H9 (cell line): ENCODE measurements at regions not wholly inside any gene's neighbourhood (a gene's known extent, or its start where the extent isn't known, plus 50 kb on each side); places are given as distances from the start of the nearest gene placed in this dataset.

Experiments used
- DNase-seq: peaks from one replicate; pipeline ENCODE4 v3.0.0-alpha.2; 2017
- H2AFZ ChIP-seq: one replicate; pipeline ENCODE4 v1.6.1; 2013; ENCODE audit warnings: mild to moderate bottlenecking, low read length, control low read depth, moderate library complexity
- H2AK5ac ChIP-seq: 2 replicates; pipeline ENCODE4 v1.6.1; 2013; ENCODE audit warnings: low read length, control low read depth, mixed read lengths; ENCODE audit not compliant: insufficient read length
- H2BK120ac ChIP-seq: one replicate; pipeline ENCODE4 v1.6.1; 2013; ENCODE audit warnings: low read depth, mild to moderate bottlenecking, low read length, control low read depth, inconsistent platforms; ENCODE audit not compliant: poor library complexity, severe bottlenecking
- H2BK12ac ChIP-seq: 2 replicates; pipeline ENCODE4 v1.6.1; 2013; ENCODE audit warnings: low read length, control low read depth, mixed read lengths, low read depth; ENCODE audit not compliant: insufficient read length
- H2BK15ac ChIP-seq: 2 replicates; pipeline ENCODE4 v1.6.1; 2013; ENCODE audit warnings: low read depth, low read length, control low read depth
- H2BK20ac ChIP-seq: one replicate; pipeline ENCODE4 v1.6.1; 2013; ENCODE audit warnings: low read depth, mild to moderate bottlenecking, low read length, control low read depth, inconsistent platforms; ENCODE audit not compliant: poor library complexity, severe bottlenecking
- H2BK5ac ChIP-seq: 2 replicates; pipeline ENCODE4 v1.6.1; 2013; ENCODE audit warnings: low read length, control low read depth, mixed read lengths; ENCODE audit not compliant: insufficient read length
- H3K14ac ChIP-seq: 2 replicates; pipeline ENCODE4 v1.6.1; 2013; ENCODE audit warnings: low read length, control low read depth; ENCODE audit not compliant: insufficient read depth
- H3K18ac ChIP-seq: 2 replicates; pipeline ENCODE4 v1.6.1; 2013; ENCODE audit warnings: low read depth, mild to moderate bottlenecking, mixed read lengths, low read length, control low read depth; ENCODE audit not compliant: insufficient read length
- H3K23ac ChIP-seq: 2 replicates; pipeline ENCODE4 v1.6.1; 2013; ENCODE audit warnings: low read length, control low read depth, mixed read lengths, low read depth; ENCODE audit not compliant: insufficient read length
- H3K23me2 ChIP-seq: 2 replicates; pipeline ENCODE4 v1.6.1; 2013; ENCODE audit warnings: low read depth, mild to moderate bottlenecking, mixed read lengths, low read length, control low read depth; ENCODE audit not compliant: insufficient read length, poor library complexity, severe bottlenecking
- H3K27ac ChIP-seq: 2 replicates; pipeline ENCODE4 v1.5.1; 2013; ENCODE audit warnings: low read length, control low read depth, mixed read lengths, low read depth; ENCODE audit not compliant: insufficient read length
- H3K27me3 ChIP-seq: 2 replicates; pipeline ENCODE4 v1.6.1; 2013; ENCODE audit warnings: low read length, control low read depth, inconsistent platforms; ENCODE audit not compliant: insufficient read depth
- H3K4ac ChIP-seq: 2 replicates; pipeline ENCODE4 v1.6.1; 2013; ENCODE audit warnings: low read depth, mild to moderate bottlenecking, control low read depth, inconsistent platforms, low read length, moderate library complexity
- H3K4me1 ChIP-seq: 2 replicates; pipeline ENCODE4 v1.6.1; 2013; ENCODE audit warnings: low read length, control low read depth, inconsistent platforms; ENCODE audit not compliant: insufficient read depth
- H3K4me2 ChIP-seq: 2 replicates; pipeline ENCODE4 v1.6.1; 2013; ENCODE audit warnings: low read length, control low read depth, mixed read lengths; ENCODE audit not compliant: insufficient read length, insufficient read depth
- H3K56ac ChIP-seq: 2 replicates; pipeline ENCODE4 v1.6.1; 2013; ENCODE audit warnings: low read depth, mild to moderate bottlenecking, mixed read lengths, low read length, control low read depth; ENCODE audit not compliant: insufficient read length
- H3K79me1 ChIP-seq: 2 replicates; pipeline ENCODE4 v1.6.1; 2013; ENCODE audit warnings: low read depth, mild to moderate bottlenecking, moderate library complexity, low read length, control low read depth, inconsistent platforms; ENCODE audit not compliant: insufficient read depth, poor library complexity, severe bottlenecking
- H3K79me2 ChIP-seq: 2 replicates; pipeline ENCODE4 v1.6.1; 2013; ENCODE audit warnings: low read length, control low read depth, inconsistent platforms; ENCODE audit not compliant: insufficient read depth
- H3K9ac ChIP-seq: 2 replicates; pipeline ENCODE4 v1.6.1; 2013; ENCODE audit warnings: low read length, control low read depth, mixed read lengths; ENCODE audit not compliant: insufficient read length; ENCODE audit errors: extremely low read depth
- H3K9me3 ChIP-seq: one replicate; pipeline ENCODE4 v1.6.1; 2013; ENCODE audit warnings: low read depth, low read length, inconsistent platforms; ENCODE audit not compliant: control insufficient read depth
- H3T11ph ChIP-seq: one replicate; pipeline ENCODE4 v1.6.1; 2013; ENCODE audit warnings: mild to moderate bottlenecking, low read length, control low read depth, inconsistent platforms
- H4K20me1 ChIP-seq: one replicate; pipeline ENCODE4 v1.6.1; 2013; ENCODE audit not compliant: control insufficient read depth, insufficient read length, insufficient read depth
- H4K5ac ChIP-seq: 2 replicates; pipeline ENCODE4 v1.6.1; 2013; ENCODE audit warnings: low read depth, mild to moderate bottlenecking, mixed read lengths, low read length, control low read depth; ENCODE audit not compliant: insufficient read length
- H4K8ac ChIP-seq: replicated peaks from 2 replicates; pipeline ENCODE4 v1.6.1; 2013; ENCODE audit warnings: low read length, control low read depth, mixed read lengths, low read depth; ENCODE audit not compliant: insufficient read length
- H4K91ac ChIP-seq: 2 replicates; pipeline ENCODE4 v1.6.1; 2013; ENCODE audit warnings: low read depth, mild to moderate bottlenecking, moderate library complexity, mixed read lengths, low read length, control low read depth; ENCODE audit not compliant: insufficient read length
- H3K27ac Mint-ChIP-seq, 3 experiments: 2 replicates in 2 of 3; 3 replicates in 1 of 3; pipeline ENCODE4 v1.8.0; 2020 to 2021; ENCODE audit warnings: mixed read lengths in 3 of 3, mild to moderate bottlenecking in 1 of 3, moderate library complexity in 1 of 3
- H3K27me3 Mint-ChIP-seq: 2 replicates; pipeline ENCODE4 v1.8.0; 2021; ENCODE audit warnings: low read depth, mild to moderate bottlenecking, moderate library complexity, mixed read lengths
- H3K36me3 Mint-ChIP-seq, 3 experiments: 2 replicates in 2 of 3; 3 replicates in 1 of 3; pipeline ENCODE4 v1.8.0; 2020 to 2021; ENCODE audit warnings: low read depth in 3 of 3, mixed read lengths in 3 of 3; ENCODE audit not compliant: insufficient read depth in 1 of 3
- H3K4me1 Mint-ChIP-seq, 2 experiments: 2 replicates each; pipeline ENCODE4 v1.8.0; 2020; ENCODE audit warnings: mixed read lengths in 2 of 2
- H3K4me3 Mint-ChIP-seq, 2 experiments: 2 replicates in 1 of 2; 3 replicates in 1 of 2; pipeline ENCODE4 v1.8.0; 2020 to 2021; ENCODE audit warnings: mild to moderate bottlenecking in 2 of 2, mixed read lengths in 2 of 2, moderate library complexity in 1 of 2
- H3K9me3 Mint-ChIP-seq, 2 experiments: 2 replicates in 1 of 2; 3 replicates in 1 of 2; pipeline ENCODE4 v1.8.0; 2020; ENCODE audit warnings: mild to moderate bottlenecking in 2 of 2, mixed read lengths in 2 of 2, moderate library complexity in 1 of 2
- WGBS: extraction: QIAGEN DNeasy Blood & Tissue Kit; methylation state at CpG from one replicate; pipeline ENCODE4 v1.1.7; 2013; ENCODE audit warnings: missing lambda C conversion rate, low lambda C conversion rate, mixed read lengths; ENCODE audit not compliant: insufficient read length; ENCODE audit errors: extremely low coverage; 5-methylcytosine and 5-hydroxymethylcytosine counted together
- TF ChIP-seq, protein P1 (sequence below): fragments of 200-600 bp; sonication (generic); conservative IDR thresholded peaks from 3 replicates; pipeline ENCODE4 v1.8.0; 2021; ENCODE audit warnings: antibody characterized with exemption, mild to moderate bottlenecking

DNA sequence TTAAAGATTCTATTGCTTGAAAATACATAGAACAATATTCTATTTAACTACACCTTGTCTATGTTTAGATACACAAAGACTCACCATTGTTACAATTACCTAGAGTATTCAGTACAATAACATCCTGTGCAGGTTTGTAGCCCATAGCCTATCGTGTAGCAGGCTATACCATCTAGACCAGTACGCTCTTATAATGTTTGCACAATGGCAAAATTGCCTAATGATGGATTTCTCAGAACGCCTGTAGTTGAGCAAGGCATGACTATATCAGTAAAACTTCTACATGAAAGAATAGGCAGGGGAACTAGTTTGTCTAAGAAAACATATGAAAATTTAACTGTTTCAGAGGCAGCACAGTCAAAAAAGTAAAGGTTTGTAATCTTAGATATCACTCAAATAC lies 375.9 kb downstream of the DAD1 start:
- Histone ChIP-seq H4K20me1 (no peaks in the 10 kb centered on the region), H3K27ac (no peak overlapping the region), H3K23me2 (no peaks in the 10 kb centered on the region), H3K14ac (no peak overlapping the region), H3K23ac (no peak overlapping the region), H3K27me3 (no peaks in the 10 kb centered on the region), H3K79me2 (no peaks in the 10 kb centered on the region), H3K4ac (no peak overlapping the region), H2AK5ac (no peak overlapping the region), H4K5ac (no peak overlapping the region), H3K18ac (no peak overlapping the region), H3T11ph (no peak overlapping the region), H4K91ac (no peak overlapping the region), H3K4me2 (no peak overlapping the region), H2BK15ac (no peak overlapping the region), H2BK5ac (no peak overlapping the region), H4K8ac (no peak overlapping the region), H3K79me1 (no peaks in the 10 kb centered on the region), H3K56ac (no peak overlapping the region), H2BK120ac (no peak overlapping the region), H3K9ac (no peak overlapping the region), H2BK20ac (no peak overlapping the region), H3K9me3 (no peaks in the 10 kb centered on the region), H3K4me1 (no peaks in the 10 kb centered on the region), H2BK12ac (no peak overlapping the region), H2AFZ (no peak overlapping the region)
- no peaks in the 10 kb centered on the region for H3K4me1 Mint-ChIP-seq
- no CpG with 5 or more reads among the region's 3 CpGs for WGBS
- no peaks in the 10 kb centered on the region for H3K36me3 Mint-ChIP-seq
- no peak for DNase-seq
- H3K4me3 Mint-ChIP-seq: no peak overlapping the region
- no peak overlapping the region for H3K27ac Mint-ChIP-seq
- TF ChIP-seq, protein P1, sequence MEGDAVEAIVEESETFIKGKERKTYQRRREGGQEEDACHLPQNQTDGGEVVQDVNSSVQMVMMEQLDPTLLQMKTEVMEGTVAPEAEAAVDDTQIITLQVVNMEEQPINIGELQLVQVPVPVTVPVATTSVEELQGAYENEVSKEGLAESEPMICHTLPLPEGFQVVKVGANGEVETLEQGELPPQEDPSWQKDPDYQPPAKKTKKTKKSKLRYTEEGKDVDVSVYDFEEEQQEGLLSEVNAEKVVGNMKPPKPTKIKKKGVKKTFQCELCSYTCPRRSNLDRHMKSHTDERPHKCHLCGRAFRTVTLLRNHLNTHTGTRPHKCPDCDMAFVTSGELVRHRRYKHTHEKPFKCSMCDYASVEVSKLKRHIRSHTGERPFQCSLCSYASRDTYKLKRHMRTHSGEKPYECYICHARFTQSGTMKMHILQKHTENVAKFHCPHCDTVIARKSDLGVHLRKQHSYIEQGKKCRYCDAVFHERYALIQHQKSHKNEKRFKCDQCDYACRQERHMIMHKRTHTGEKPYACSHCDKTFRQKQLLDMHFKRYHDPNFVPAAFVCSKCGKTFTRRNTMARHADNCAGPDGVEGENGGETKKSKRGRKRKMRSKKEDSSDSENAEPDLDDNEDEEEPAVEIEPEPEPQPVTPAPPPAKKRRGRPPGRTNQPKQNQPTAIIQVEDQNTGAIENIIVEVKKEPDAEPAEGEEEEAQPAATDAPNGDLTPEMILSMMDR: no peak
- peaks cover 0 to 2% of the 10 kb centered on the region in 2 experiments; a peak in 1 of 5 replicates for H3K9me3 Mint-ChIP-seq
- H3K27me3 Mint-ChIP-seq: no peaks in the 10 kb centered on the region; the same call in 1 of the 2 replicates
